Esophagus mucosa (tissue), 1 donor: ENCODE measurements at regions not wholly inside any gene's neighbourhood (a gene's known extent, or its start where the extent isn't known, plus 50 kb on each side); places are given as distances from the start of the nearest gene placed in this dataset.
"Not testable (repeated sequence)": the region's sequence is repeated elsewhere in the genome, so short reads cannot be mapped to it uniquely, and the experiment has no call there.

Experiments used
- ATAC-seq: fragments of 200-7000 bp; cut with Tn5 transposase; one replicate; pipeline ENCODE4 v1.9.1; 2020
- donor health status: DM: yes; HTN: yes; CAD: no.

- no peak for ATAC-seq
Measured at GRCh38 chr15:99819981-99820718, 86.9 kb upstream of the LYSMD4 start.

GRCh38 chr15:99818872-99819271 is 85.6 kb upstream of the LYSMD4 start:
- no peak for ATAC-seq

GRCh38 chr15:99816862-99817261 is 83.6 kb upstream of the LYSMD4 start:
- not testable (repeated sequence) for ATAC-seq

GRCh38 chr15:99810663-99811062 is 77.4 kb upstream of the LYSMD4 start:
- ATAC-seq: not testable (repeated sequence)

GRCh38 chr15:99799854-99800250 is 66.6 kb upstream of the LYSMD4 start:
- not testable (repeated sequence) for ATAC-seq

- not testable (repeated sequence) for ATAC-seq
Measured at GRCh38 chr15:99799182-99799853, 66.1 kb upstream of the LYSMD4 start.

- ATAC-seq: not testable (repeated sequence)
Measured at GRCh38 chr15:99796940-99797870, 64.0 kb upstream of the LYSMD4 start.

- ATAC-seq: not testable (repeated sequence)
Measured at GRCh38 chr15:99791881-99792807, 58.9 kb upstream of the LYSMD4 start.

GRCh38 chr15:99790751-99791150 is 57.5 kb upstream of the LYSMD4 start:
- ATAC-seq: not testable (repeated sequence)

- ATAC-seq: no peak
Measured at GRCh38 chr15:99788156-99788555, 54.9 kb upstream of the LYSMD4 start.

GRCh38 chr15:99784800-99785199 is 51.6 kb upstream of the LYSMD4 start:
- ATAC-seq: not testable (repeated sequence)

- not testable (repeated sequence) for ATAC-seq
Measured at GRCh38 chr15:99783918-99784619, 50.8 kb upstream of the LYSMD4 start.
